ENCODE measurements at regions not wholly inside any gene's neighbourhood (a gene's known extent, or its start where the extent isn't known, plus 50 kb on each side); places are given as distances from the start of the nearest gene placed in this dataset.

- intact Hi-C loops (cut with DNase I, micrococcal nuclease) = no loop called here
- DNase-seq = no peak
- no peak for ATAC-seq
Measured at GRCh38 chr13:37277435-37278144, 172.1 kb upstream of the CSNK1A1L start.

- DNase-seq = no peak
- no peak for ATAC-seq
- intact Hi-C loops (cut with DNase I, micrococcal nuclease) = no loop called here
Measured at GRCh38 chr13:37277007-37277406, 171.5 kb upstream of the CSNK1A1L start.

DNA sequence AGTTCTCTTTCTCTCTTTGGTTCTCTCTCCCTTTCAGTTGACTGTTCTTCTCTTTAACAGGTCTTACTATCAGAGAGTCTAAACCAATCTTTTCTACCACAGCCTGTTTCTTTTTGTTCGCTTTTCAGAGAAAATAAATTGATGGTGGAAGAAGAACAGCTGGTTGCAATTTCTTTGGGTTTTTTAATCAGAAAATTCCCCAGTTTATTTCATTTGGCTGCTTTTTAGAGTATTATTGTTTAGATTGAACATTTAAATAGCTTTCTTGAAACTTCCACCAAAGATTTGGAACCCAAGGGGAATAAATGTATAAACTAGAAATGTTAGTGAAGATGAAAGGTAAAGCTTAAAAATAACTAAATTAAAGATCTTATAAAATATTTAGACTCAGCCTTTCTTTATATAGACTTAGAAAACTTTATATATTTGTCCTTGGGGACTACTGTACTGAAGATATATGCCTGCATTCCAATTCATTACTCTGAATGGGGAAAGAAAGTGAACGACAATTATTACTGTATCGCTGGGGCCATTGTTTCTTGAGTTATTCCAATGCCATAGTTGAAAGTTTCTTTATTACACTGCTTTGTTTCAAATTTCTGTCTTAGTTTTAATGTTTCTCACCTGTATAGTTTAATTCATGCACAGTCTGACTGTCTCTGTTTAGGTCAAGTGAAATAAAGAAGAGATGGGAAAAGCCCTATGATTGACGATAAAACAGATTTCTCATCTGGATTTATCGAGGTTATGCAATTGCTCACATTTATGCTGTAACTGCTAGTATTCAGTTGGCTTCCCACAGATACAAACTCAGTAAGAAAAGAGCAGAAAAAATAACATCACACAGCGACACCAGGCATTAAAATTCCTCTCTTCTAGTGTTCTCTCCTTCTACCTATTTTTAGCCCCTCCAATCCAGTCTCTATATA lies 169.4 kb upstream of the CSNK1A1L start:
- ATAC-seq (no peak), DNase-seq (no peak)
- intact Hi-C loops (cut with DNase I, micrococcal nuclease) = no loop called here

DNA sequence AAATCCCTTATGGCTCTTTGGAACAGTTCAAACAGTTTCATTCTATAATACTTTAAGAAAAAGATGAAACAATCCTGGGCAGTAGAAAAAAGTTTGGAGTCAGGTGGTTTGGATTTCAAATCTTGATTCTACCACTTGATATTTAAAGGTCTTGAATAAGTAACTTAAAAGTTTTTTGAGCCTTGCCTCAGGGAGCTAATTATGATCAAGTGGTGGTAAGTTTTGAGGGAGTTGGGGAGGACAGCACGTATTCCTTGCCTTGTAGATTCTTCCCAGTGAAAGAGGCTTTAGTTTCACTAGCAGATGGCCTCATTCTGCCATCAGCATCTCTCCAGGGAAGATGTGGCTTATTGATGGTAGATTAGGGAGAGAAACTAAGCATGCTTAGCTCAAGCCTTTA lies 168.4 kb upstream of the CSNK1A1L start:
- DNase-seq (no peak), ATAC-seq (no peak)
- intact Hi-C loops (cut with DNase I, micrococcal nuclease) = no loop called here

DNA sequence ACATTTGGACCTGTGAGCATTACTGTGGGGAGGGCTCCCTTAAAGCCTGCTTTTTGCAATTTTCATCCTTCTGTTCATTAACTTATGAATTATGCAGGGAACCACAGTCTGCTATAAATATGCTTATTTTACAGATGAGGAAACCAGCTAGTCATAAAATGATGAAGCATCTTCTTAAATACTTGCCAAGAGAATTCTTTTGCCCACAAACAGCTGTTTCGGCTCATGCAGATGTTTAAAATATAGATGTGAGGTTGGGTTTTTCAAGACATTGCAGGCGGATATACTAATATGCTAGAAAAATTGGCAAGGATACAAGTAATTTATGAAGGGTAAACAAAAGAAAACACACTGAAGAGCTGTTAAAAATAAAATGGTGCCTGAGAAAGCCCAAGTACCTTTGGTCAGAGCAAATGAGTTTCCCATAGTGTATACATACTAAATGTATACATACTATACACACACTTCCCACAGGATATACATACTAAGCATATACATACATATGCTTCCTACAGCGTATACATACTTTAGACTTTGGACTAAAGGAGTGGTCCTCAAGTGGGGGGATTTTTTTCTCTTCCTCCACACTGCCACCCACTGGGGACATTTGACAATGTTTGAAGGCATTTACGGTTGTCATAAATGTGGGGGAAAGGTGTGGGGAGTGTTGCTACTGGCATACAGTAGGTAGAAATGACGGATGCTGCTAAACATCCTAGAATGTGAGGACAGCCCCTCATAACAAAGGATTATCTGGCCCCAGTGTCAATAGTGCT lies 164.9 kb upstream of the CSNK1A1L start:
- intact Hi-C loops (cut with DNase I, micrococcal nuclease) = no loop called here
- ATAC-seq (no peak), DNase-seq (no peak)

- no peak for DNase-seq
- intact Hi-C loops (cut with DNase I, micrococcal nuclease) = no loop called here
- no peak for ATAC-seq
Measured at GRCh38 chr13:37263871-37264270, 158.4 kb upstream of the CSNK1A1L start.

DNA sequence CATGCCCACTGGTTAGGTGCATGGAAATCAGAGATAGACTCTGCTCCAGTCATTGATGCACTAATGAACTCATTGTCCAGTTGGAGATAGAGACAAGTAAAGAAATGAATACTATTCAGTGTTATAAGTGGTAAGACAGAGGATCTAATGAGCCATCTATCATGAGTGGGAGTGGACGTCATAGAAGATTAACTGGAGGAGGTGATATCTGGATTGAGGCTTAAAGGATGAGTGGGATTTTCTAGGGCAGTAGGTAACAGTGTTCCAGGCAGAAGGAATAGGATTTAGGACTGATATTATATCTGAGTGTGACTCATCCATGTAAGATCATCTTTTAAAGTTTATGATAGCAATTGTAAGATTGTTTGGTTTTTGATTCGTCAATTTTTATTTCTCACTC lies 152.2 kb upstream of the CSNK1A1L start:
- no peak for ATAC-seq
- intact Hi-C loops (cut with DNase I, micrococcal nuclease) = no loop called here
- no peak for DNase-seq

DNA sequence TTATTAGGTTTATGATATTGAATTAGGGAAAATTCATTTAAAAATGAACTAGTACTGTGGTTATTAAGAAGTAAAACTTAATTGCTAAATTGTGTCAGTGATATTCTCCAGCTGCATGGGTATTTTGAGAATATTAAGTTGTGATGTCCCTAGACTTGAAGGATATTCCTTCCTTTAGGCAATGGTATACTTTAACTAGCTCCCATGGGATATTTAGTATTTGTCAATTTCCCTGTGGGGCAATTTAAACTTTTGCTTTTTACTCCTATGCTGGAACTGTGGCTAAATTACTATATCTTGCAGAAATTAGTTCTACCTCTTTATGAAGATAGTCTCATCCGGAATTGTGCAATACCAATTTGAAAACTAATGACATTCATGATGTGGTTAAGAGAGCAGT lies 151.6 kb upstream of the CSNK1A1L start:
- intact Hi-C loops (cut with DNase I, micrococcal nuclease) = no loop called here

DNA sequence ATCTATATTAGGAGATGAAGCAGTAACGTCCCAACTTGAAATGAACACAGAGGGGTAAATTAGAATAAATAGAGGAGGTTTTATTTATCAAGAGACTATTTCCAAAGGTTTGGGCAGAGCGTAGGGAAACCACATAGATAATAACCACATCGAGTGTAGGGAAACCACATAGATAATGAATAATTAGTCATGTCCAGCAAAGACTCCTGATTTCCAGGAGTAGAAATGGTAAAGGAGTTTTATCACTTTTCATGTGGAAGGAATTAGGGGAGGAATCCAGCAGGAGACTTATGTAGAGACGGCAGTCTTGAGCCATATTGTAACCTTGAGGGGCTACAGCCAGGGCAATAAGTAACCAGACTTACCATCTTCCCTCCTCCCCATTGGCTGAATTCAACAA lies 136.3 kb upstream of the CSNK1A1L start:
- ATAC-seq (no peak), DNase-seq (no peak)
- intact Hi-C loops (cut with DNase I, micrococcal nuclease) = no loop called here

More for the DNA sequence above, 151.6 kb upstream of the CSNK1A1L start:
- DNase-seq (no peak), ATAC-seq (no peak)

DNA sequence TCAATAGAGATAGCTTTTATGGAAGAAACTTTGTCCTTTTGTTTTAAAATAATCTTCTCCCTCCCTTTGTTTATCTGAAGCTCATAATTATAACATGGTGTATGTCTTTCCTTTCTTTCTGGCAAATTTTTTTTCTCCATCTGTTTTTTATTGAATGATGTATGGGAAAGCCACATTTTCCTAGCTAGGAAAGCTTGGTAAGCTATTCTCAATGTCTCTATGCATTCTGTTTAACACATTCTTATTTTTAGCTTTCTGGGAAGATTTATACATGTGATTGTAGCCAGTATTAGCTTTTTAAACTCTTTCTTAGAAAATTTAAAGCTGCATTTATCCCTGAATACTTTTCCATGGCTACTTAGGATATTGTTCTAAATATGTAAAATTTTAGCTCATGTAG lies 124.9 kb upstream of the CSNK1A1L start:
- ATAC-seq (no peak), DNase-seq (no peak)
- intact Hi-C loops (cut with DNase I, micrococcal nuclease) = no loop called here

DNA sequence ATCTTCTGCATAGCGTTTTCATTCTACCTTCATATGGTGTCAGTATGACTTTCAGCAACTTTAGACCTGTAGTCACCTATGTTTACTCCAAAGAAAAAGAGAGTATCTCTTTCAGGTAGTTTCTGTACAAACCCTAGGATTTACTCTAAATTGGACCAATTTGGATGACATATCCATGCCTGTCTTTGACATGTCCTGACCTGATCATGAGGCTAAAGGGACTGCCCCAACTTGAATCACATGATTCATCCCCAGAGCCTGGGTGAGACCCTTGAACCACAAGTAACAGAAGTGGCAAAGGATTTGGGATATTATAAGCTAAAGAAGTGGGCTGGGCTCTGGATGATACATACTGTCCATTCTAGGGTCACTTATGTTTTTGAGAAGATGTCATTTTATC lies 124.5 kb upstream of the CSNK1A1L start:
- ATAC-seq = no peak
- intact Hi-C loops (cut with DNase I, micrococcal nuclease) = no loop called here
- no peak for DNase-seq

- no peak for DNase-seq
- intact Hi-C loops (cut with DNase I, micrococcal nuclease) = no loop called here
- ATAC-seq = no peak
Measured at GRCh38 chr13:37226971-37227370, 121.5 kb upstream of the CSNK1A1L start.

DNA sequence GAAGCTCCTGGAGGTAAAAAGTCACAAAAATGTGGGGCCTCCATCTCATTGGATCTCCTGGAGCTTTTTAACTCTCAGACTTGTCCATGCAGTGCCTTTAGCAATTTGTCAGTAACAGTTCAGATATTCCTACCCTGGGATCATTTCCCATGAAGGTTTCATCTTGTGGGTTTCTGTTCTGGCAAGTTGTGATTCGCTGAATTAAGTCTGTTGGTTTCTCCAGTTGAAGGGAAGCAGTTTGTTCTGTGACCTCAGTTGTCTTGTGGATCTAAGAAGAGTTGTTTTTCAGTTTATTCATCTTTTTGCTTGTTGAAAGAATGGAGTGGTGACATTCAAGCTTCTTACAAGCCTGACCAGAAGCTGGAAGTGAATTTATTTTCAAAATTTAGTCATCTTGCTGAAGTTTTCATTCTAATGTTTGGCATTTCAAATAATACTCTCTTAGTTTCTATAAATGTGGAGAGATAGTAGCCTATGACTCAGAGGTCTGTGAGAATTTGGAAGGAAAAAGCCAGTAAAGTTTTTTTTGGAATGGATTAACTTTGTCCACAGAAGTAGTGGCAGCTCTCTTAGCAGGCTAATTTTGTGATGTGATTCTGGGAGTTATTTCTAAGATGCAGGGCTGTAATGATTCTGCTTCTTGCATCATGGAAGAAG lies 120.1 kb upstream of the CSNK1A1L start:
- DNase-seq = no peak
- ATAC-seq = no peak
- intact Hi-C loops (cut with DNase I, micrococcal nuclease) = no loop called here

GRCh38 chr13:37216331-37216730 lies 110.9 kb upstream of the CSNK1A1L start:
- DNase-seq (no peak), ATAC-seq (no peak)
- intact Hi-C loops (cut with DNase I, micrococcal nuclease) = no loop called here

- intact Hi-C loops (cut with DNase I, micrococcal nuclease) = no loop called here
- ATAC-seq = no peak
- no peak for DNase-seq
Measured at GRCh38 chr13:37212826-37213225, 107.4 kb upstream of the CSNK1A1L start.

DNA sequence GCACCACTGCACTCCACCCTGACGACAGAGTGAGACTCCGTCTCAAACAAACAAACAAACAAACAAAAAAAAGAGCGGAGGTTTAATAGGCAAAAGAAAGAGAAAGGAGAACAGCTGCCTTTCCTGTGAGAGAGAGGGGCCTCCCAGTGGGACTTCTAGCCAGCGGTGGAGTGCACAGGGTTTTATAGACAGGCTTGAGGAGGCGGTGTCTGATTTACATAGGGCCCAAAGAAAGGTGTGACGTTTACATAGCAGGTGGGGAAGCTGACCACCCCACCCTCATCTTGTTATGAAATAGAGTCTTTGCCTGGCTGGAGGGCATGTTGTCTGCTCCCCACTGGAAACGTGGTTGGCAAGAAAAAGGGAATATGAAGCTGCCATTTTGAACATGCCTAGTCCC lies 106.0 kb upstream of the CSNK1A1L start:
- intact Hi-C loops (cut with DNase I, micrococcal nuclease) = no loop called here
- ATAC-seq = no peak
- no peak for DNase-seq

DNA sequence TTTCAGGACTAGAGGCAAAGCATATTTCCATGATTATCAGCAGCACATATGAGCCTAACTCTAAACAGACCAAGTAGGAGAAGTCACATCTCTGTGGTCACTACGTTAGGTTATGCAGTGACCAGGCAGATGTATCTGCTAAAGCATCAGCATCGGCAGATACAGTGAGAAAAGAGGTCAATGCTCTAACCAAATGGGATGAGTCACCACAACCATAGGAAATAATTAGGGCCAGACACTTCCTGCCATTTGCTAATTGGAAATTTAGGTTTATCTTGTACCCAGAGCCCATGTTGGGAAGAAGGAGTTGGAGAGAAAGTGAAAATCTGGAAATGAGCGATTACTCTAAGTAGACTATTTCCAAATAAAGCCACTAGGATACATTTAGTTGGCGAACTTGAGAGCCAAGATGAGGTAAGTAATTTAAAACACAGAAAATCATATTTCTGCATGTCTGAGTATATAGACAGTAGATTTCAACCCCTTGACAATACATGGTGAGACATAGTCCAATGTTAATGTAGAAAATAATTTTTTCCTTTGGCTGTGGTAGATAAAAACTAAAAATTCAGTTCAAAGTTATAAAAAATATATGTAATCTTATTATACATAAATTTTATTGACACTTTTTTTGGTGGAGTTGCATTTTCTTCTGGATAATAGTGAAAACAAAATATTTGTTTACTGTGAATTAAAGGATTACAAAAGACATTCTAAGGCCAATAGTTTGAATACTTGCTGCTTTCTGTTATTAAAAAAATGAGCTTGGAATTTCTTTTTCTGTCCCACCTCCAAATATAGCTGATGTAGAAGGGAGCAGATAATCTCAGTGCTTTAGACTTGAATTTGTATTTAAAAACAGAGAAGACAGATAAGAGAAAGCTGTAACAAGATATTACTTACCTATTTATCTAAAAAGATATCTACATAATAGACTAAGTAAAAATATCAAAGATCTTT lies 104.4 kb upstream of the CSNK1A1L start:
- DNase-seq (no peak), ATAC-seq (no peak)
- intact Hi-C loops (cut with DNase I, micrococcal nuclease) = no loop called here

Data from left colon (tissue), 2 donors.